ENCODE measurements at regions not wholly inside any gene's neighbourhood (a gene's known extent, or its start where the extent isn't known, plus 50 kb on each side); places are given as distances from the start of the nearest gene placed in this dataset.

- TF ChIP-seq SMC3 (IDR thresholded peaks at IDR 0.05; ENCODE audit: low read depth, low read length) (no peak), CTCF (IDR thresholded peaks at IDR 0.05) (no peak), EP300 (IDR thresholded peaks at IDR 0.05; ENCODE audit: borderline replicate concordance in 1 of 2, low read depth in 1 of 2, low read length in 1 of 2) (no peak)
These were observed 292.4 kb upstream of the SPRED2 start for GRCh38 chr2:65724752-65725151.
